GM12878 (cell line): ENCODE measurements at regions not wholly inside any gene's neighbourhood (a gene's known extent, or its start where the extent isn't known, plus 50 kb on each side); places are given as distances from the start of the nearest gene placed in this dataset.

Experiments used
- ATAC-seq: fragments of 200-7000 bp; cut with Tn5 transposase; 3 replicates; pipeline ENCODE4 v1.9.1; 2020; ENCODE audit warnings: mild to moderate bottlenecking, moderate library complexity
- BruUV-seq: library from RNA; stranded (reverse); fragments of 400-500 nt; replicated peaks from 2 replicates; lab custom pipeline; 2021; lab: Mats Ljungman, UMichigan
- CTCF ChIA-PET: fragments of 300-600 bp; sonication (Branson Sonifier 250); formaldehyde crosslinking; extraction: SDS; loops from one replicate; lab custom pipeline; 2021; ENCODE audit warnings: inconsistent platforms; lab: Yijun Ruan, JAX
- POLR2A ChIA-PET: fragments of 350-600 bp; formaldehyde crosslinking; extraction: SDS; loops from one replicate; lab custom pipeline; 2021; ENCODE audit warnings: inconsistent platforms; lab: Charles Lee
- RAD21 ChIA-PET: fragments of 300-600 bp; sonication (Branson Sonifier 250); formaldehyde crosslinking; loops from one replicate; lab custom pipeline; 2023; ENCODE audit warnings: antibody characterized with exemption; ENCODE audit not compliant: unreplicated experiment; lab: Charles Lee
- SMC1A ChIA-PET: fragments of 300-600 bp; sonication (Branson Sonifier 250); formaldehyde crosslinking; loops from one replicate; lab custom pipeline; 2023; ENCODE audit not compliant: unreplicated experiment, uncharacterized antibody; lab: Charles Lee
- DNase-seq: peaks from one replicate; pipeline ENCODE4 v3.0.0-alpha.2; 2011; ENCODE audit warnings: low read depth, low spot score
- FAIRE-seq: peaks from 3 replicates; lab custom pipeline; 2011; peaks lifted over from hg19 to GRCh38; lab: Jason Lieb, UNC
- H2AFZ ChIP-seq: 2 replicates; pipeline ENCODE4 v1.6.0; 2011; ENCODE audit warnings: low read depth, low read length, control low read depth; ENCODE audit not compliant: control insufficient read depth
- H3K27ac ChIP-seq: 2 replicates; pipeline ENCODE4 v1.5.1; 2011; ENCODE audit warnings: control low read depth; ENCODE audit not compliant: control insufficient read depth, insufficient read depth
- H3K27me3 ChIP-seq, 2 experiments: replicated peaks in 1 of 2; 2 replicates each; pipeline versions ENCODE4 v1.6.0 to v1.6.1; 2011; ENCODE audit warnings: low read length in 1 of 2; ENCODE audit not compliant: control insufficient read depth in 2 of 2, insufficient read depth in 2 of 2
- H3K36me3 ChIP-seq, 2 experiments: 2 replicates each; pipeline ENCODE4 v1.5.1; 2011; ENCODE audit warnings: low read length in 1 of 2; ENCODE audit not compliant: control insufficient read depth in 2 of 2, insufficient read depth in 2 of 2
- H3K4me1 ChIP-seq: 2 replicates; pipeline ENCODE4 v1.6.1; 2011; ENCODE audit warnings: mild to moderate bottlenecking, low read length, moderate library complexity, mixed read lengths; ENCODE audit not compliant: control insufficient read depth, insufficient read depth
- H3K4me2 ChIP-seq: 2 replicates; pipeline ENCODE4 v1.6.0; 2011; ENCODE audit warnings: control low read depth; ENCODE audit not compliant: control insufficient read depth, insufficient read depth
- H3K4me3 ChIP-seq: fragments of 200-600 bp; sonication (generic); 2 replicates; pipeline ENCODE4 v1.5.1; 2016
- H3K79me2 ChIP-seq: 2 replicates; pipeline ENCODE4 v1.6.0; 2011; ENCODE audit warnings: low read length; ENCODE audit not compliant: control insufficient read depth, insufficient read depth
- H3K9ac ChIP-seq: 2 replicates; pipeline ENCODE4 v1.8.0; 2011; ENCODE audit warnings: low read length, control low read depth, mixed read lengths; ENCODE audit not compliant: control insufficient read depth, insufficient read depth
- H3K9me3 ChIP-seq: replicated peaks from 3 replicates; pipeline ENCODE4 v1.5.1; 2011; ENCODE audit warnings: mild to moderate bottlenecking, low read length; ENCODE audit not compliant: control insufficient read depth, insufficient read depth
- H4K20me1 ChIP-seq: 2 replicates; pipeline ENCODE4 v1.6.0; 2011; ENCODE audit not compliant: control insufficient read depth, insufficient read depth
- ATF7 ChIP-seq: fragments of 450-650 bp; IDR thresholded peaks from 2 replicates; pipeline ENCODE4 v1.6.1; 2016; ENCODE audit warnings: low read depth, mild to moderate bottlenecking
- BCL11A ChIP-seq: IDR thresholded peaks from 2 replicates; pipeline ENCODE4 v1.6.1; 2011; ENCODE audit warnings: low read depth, low read length
- CBFB ChIP-seq: IDR thresholded peaks from 2 replicates; pipeline ENCODE4 v1.6.1; 2016; ENCODE audit warnings: antibody characterized with exemption, low read depth
- MTA2 ChIP-seq: fragments of 450-650 bp; IDR thresholded peaks from 2 replicates; pipeline ENCODE4 v1.6.1; 2016; ENCODE audit warnings: low read depth, mild to moderate bottlenecking, moderate library complexity
- PBX3 ChIP-seq: IDR thresholded peaks from 2 replicates; pipeline ENCODE4 v1.6.1; 2011; ENCODE audit warnings: mild to moderate bottlenecking, low read depth, low read length, moderate library complexity; ENCODE audit not compliant: insufficient replicate concordance
- PKNOX1 ChIP-seq: fragments of 450-650 bp; IDR thresholded peaks from 2 replicates; pipeline ENCODE4 v1.6.1; 2016; ENCODE audit warnings: mild to moderate bottlenecking
- RAD21 ChIP-seq: IDR thresholded peaks from 2 replicates; pipeline ENCODE4 v1.6.1; 2011; ENCODE audit warnings: mild to moderate bottlenecking, low read depth, low read length, moderate library complexity; ENCODE audit not compliant: insufficient read depth
- WGBS: methylation state at CpG from one replicate; pipeline ENCODE4 v1.1.6; 2016; ENCODE audit warnings: low lambda C conversion rate; ENCODE audit not compliant: insufficient replicate concordance, insufficient coverage; ENCODE audit errors: missing lambda C conversion rate; 5-methylcytosine and 5-hydroxymethylcytosine counted together
- in situ Hi-C: fragments of 300-500 bp; cut with MboI; formaldehyde crosslinking; loops from 9 replicates; pipeline ENCODE4 v1.14.3; 2018; ENCODE audit warnings: mixed read lengths
- intact Hi-C: fragments of 100-400 bp; cut with micrococcal nuclease; formaldehyde crosslinking; loops from one replicate; pipeline ENCODE4 v1.14.2; 2022; ENCODE audit not compliant: unreplicated experiment

GRCh38 chr5:34436761-34437501 is 219.2 kb upstream of the RAI14 start:
- POLR2A ChIA-PET = no interaction called here
- in situ Hi-C loops = no loop called here
- Histone ChIP-seq H3K27ac (no peak overlapping the region), H3K9me3 (no peaks in the 10 kb centered on the region; the same call in 2 of the 3 replicates), H4K20me1 (no peaks in the 10 kb centered on the region), H3K4me1 (no peaks in the 10 kb centered on the region), H2AFZ (no peak overlapping the region), H3K27me3 (no peaks in the 10 kb centered on the region), H3K9ac (no peak overlapping the region), H3K36me3 (no peaks in the 10 kb centered on the region), H3K4me2 (no peak overlapping the region), H3K79me2 (no peaks in the 10 kb centered on the region), H3K4me3 (no peak overlapping the region)
- TF ChIP-seq BCL11A (peak; percentile 70; the same call in 1 of the 2 replicates), PBX3 (peak; percentile 65), PKNOX1 (peak; percentile 79), RAD21 (no peak), CBFB (no peak), ATF7 (peak; percentile 60), MTA2 (peak; percentile 96)
- RAD21 ChIA-PET = no interaction called here
- intact Hi-C loops = no loop called here
- CTCF ChIA-PET = no interaction called here
- BruUV-seq = no TSS peak
- ATAC-seq (peak; percentile 74), DNase-seq (peak; percentile 19), FAIRE-seq (no peak)
- SMC1A ChIA-PET = no interaction called here
- WGBS = 60% methylated on average over 4 of the region's 4 CpGs
